HG03095 (cell line): ENCODE measurements at regions not wholly inside any gene's neighbourhood (a gene's known extent, or its start where the extent isn't known, plus 50 kb on each side); places are given as distances from the start of the nearest gene placed in this dataset.
A peak's percentile ranks its signal among the peaks of the same experiment; 100 is the strongest.
"Not testable (repeated sequence)": the region's sequence is repeated elsewhere in the genome, so short reads cannot be mapped to it uniquely, and the experiment has no call there.

Experiments used
- ATAC-seq: cut with Tn5 transposase; IDR thresholded peaks from one replicate; pipeline ENCODE4 v1.9.1; 2021; ENCODE audit warnings: moderate library complexity; ENCODE audit not compliant: unreplicated experiment

- ATAC-seq, result no peak
These were observed 99.4 kb upstream of the LSM6 start for GRCh38 chr4:146076081-146076480.

GRCh38 chr4:146073517-146073916, 102.0 kb upstream of the LSM6 start:
- peak; percentile 66 for ATAC-seq

- no peak for ATAC-seq
These were observed 103.1 kb upstream of the LSM6 start for GRCh38 chr4:146072376-146072775.

GRCh38 chr4:146071390-146071789, 104.1 kb upstream of the LSM6 start:
- ATAC-seq, result no peak

GRCh38 chr4:146063143-146063542, 112.4 kb upstream of the LSM6 start:
- peak; percentile 37 for ATAC-seq

GRCh38 chr4:146062340-146062739, 113.2 kb upstream of the LSM6 start:
- no peak for ATAC-seq

- no peak for ATAC-seq
These were observed 113.7 kb upstream of the LSM6 start for GRCh38 chr4:146061610-146062334.

- ATAC-seq, result peak; percentile 74
These were observed 115.7 kb upstream of the LSM6 start for GRCh38 chr4:146059865-146060264.

GRCh38 chr4:146059151-146059550, 116.4 kb upstream of the LSM6 start:
- ATAC-seq, result no peak

GRCh38 chr4:146058531-146058930, 117.0 kb upstream of the LSM6 start:
- ATAC-seq, result no peak

- ATAC-seq, result no peak
These were observed 116.1 kb upstream of the ZNF827 start for GRCh38 chr4:146054676-146055075.

- ATAC-seq, result no peak
These were observed 115.3 kb upstream of the ZNF827 start for GRCh38 chr4:146053891-146054290.

- ATAC-seq, result no peak
These were observed 113.2 kb upstream of the ZNF827 start for GRCh38 chr4:146051728-146052391.

- no peak for ATAC-seq
These were observed 112.6 kb upstream of the ZNF827 start for GRCh38 chr4:146051223-146051622.

GRCh38 chr4:146049802-146050201, 111.2 kb upstream of the ZNF827 start:
- ATAC-seq, result peak; percentile 88

- ATAC-seq, result not testable (repeated sequence)
These were observed 109.1 kb upstream of the ZNF827 start for GRCh38 chr4:146047768-146048167.

GRCh38 chr4:146041139-146042004, 102.7 kb upstream of the ZNF827 start:
- ATAC-seq, result no peak

GRCh38 chr4:146040623-146041022, 102.0 kb upstream of the ZNF827 start:
- no peak for ATAC-seq

GRCh38 chr4:146033149-146033548, 94.5 kb upstream of the ZNF827 start:
- ATAC-seq, result no peak

- ATAC-seq, result no peak
These were observed 93.7 kb upstream of the ZNF827 start for GRCh38 chr4:146032234-146032860.
